K562 (cell line): ENCODE measurements at regions not wholly inside any gene's neighbourhood (a gene's known extent, or its start where the extent isn't known, plus 50 kb on each side); places are given as distances from the start of the nearest gene placed in this dataset.

Experiments used
- CBX5 ChIP-seq: IDR thresholded peaks from 2 replicates; pipeline ENCODE4 v1.6.1; 2014; ENCODE audit warnings: low read depth, borderline replicate concordance
- HCFC1 ChIP-seq: IDR thresholded peaks from 2 replicates; pipeline ENCODE4 v1.6.1; 2012; ENCODE audit warnings: low read depth, low read length, improper control_type of control experiment
- KLF10 ChIP-seq: fragments of 250-450 bp; sonication (Bioruptor Pico); IDR thresholded peaks from 2 replicates; pipeline ENCODE4 v1.6.1; 2021; ENCODE audit warnings: matching md5 sums
- POLR2A ChIP-seq: fragments of 450-650 bp; conservative IDR thresholded peaks from 2 replicates; pipeline ENCODE4 v1.6.1; 2016
- POLR2AphosphoS5 ChIP-seq: IDR thresholded peaks from 2 replicates; pipeline ENCODE4 v1.6.1; 2011; ENCODE audit warnings: mild to moderate bottlenecking, low read depth, low read length, moderate library complexity; ENCODE audit not compliant: control insufficient read depth, insufficient read depth
- TCF7L2 ChIP-seq: fragments of 150-350 bp; IDR thresholded peaks from 2 replicates; pipeline ENCODE4 v1.6.1; 2016; ENCODE audit warnings: low read depth, mild to moderate bottlenecking, low read length, moderate library complexity
- ZNF318 ChIP-seq, 2 experiments: fragments of 450-650 bp; IDR thresholded peaks; 2 replicates each; pipeline ENCODE4 v1.6.1; 2016; ENCODE audit warnings: mild to moderate bottlenecking in 2 of 2, borderline replicate concordance in 1 of 2, low read depth in 1 of 2, moderate library complexity in 1 of 2
- TF ChIP-seq, protein P1 (sequence below), 3 experiments: IDR thresholded peaks in 2 of 3; conservative IDR thresholded peaks in 1 of 3; 2 replicates each; pipeline ENCODE4 v1.5.1; 2011 to 2012; ENCODE audit warnings: low read length in 3 of 3, mild to moderate bottlenecking in 3 of 3, control low read depth in 2 of 3, improper control_type of control experiment in 1 of 3, inconsistent platforms in 1 of 3, low read depth in 1 of 3, mixed read lengths in 1 of 3, moderate library complexity in 1 of 3; ENCODE audit not compliant: insufficient read depth in 2 of 3

DNA sequence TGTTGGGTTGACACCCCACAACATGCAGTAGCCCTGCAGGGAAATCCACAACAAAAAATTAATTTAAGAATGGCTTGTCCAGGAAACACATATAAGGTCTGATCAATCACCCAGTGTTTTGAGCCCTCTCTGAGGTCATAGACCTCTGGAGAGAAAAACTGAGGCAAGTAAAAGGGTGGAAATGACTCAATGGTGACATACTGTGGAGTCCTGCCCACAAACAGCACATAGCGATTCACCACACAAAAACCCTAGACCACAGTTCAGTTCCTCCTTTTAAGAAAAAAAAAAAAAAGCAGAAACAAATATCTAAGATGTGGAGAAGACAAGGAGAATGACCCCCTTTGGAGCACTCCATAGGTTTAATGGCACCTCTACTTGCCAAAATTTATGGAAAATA is 2691.0 kb downstream of the PCDH7 start:
- TF ChIP-seq POLR2A (no peak), HCFC1 (no peak), ZNF318 (IDR thresholded peaks at IDR 0.05; ENCODE audit: borderline replicate concordance in 1 of 2, low read depth in 1 of 2) (no peak), POLR2AphosphoS5 (no peak), KLF10 (no peak), CBX5 (no peak), TCF7L2 (no peak)
- TF ChIP-seq, protein P1, sequence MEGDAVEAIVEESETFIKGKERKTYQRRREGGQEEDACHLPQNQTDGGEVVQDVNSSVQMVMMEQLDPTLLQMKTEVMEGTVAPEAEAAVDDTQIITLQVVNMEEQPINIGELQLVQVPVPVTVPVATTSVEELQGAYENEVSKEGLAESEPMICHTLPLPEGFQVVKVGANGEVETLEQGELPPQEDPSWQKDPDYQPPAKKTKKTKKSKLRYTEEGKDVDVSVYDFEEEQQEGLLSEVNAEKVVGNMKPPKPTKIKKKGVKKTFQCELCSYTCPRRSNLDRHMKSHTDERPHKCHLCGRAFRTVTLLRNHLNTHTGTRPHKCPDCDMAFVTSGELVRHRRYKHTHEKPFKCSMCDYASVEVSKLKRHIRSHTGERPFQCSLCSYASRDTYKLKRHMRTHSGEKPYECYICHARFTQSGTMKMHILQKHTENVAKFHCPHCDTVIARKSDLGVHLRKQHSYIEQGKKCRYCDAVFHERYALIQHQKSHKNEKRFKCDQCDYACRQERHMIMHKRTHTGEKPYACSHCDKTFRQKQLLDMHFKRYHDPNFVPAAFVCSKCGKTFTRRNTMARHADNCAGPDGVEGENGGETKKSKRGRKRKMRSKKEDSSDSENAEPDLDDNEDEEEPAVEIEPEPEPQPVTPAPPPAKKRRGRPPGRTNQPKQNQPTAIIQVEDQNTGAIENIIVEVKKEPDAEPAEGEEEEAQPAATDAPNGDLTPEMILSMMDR (IDR thresholded peaks at IDR 0.05 in 2 of 3, conservative IDR thresholded peaks at IDR 0.05 in 1 of 3; ENCODE audit: insufficient read depth in 2 of 3, low read depth in 1 of 3, low read length in 3 of 3) = no peak
